HT1080 (cell line): ENCODE measurements at regions not wholly inside any gene's neighbourhood (a gene's known extent, or its start where the extent isn't known, plus 50 kb on each side); places are given as distances from the start of the nearest gene placed in this dataset.

ENCODE experiments used
- DNase-seq: peaks from one replicate; pipeline ENCODE4 v3.0.0-alpha.2; 2015; ENCODE audit warnings: low read depth

DNA sequence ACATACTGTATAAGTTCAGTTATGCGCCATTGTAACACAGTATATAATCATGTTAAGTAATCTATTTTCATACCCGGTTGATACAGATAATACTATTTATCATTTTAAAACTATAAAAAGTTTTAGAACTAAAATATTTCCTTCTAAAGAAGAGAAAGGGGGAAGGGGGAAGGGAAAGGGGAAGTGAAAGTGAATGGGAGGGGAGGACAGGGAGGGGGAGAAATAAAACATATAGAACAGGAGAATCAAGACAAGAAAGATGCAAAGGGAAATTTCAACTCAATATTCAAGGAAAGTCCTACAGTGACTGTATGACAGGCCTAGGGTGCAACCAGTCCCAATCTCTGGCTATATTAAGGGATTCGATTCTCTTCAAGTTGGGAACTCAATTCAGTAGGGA is 1278.8 kb downstream of the MAT2B start:
- DNase-seq = no peak

DNA sequence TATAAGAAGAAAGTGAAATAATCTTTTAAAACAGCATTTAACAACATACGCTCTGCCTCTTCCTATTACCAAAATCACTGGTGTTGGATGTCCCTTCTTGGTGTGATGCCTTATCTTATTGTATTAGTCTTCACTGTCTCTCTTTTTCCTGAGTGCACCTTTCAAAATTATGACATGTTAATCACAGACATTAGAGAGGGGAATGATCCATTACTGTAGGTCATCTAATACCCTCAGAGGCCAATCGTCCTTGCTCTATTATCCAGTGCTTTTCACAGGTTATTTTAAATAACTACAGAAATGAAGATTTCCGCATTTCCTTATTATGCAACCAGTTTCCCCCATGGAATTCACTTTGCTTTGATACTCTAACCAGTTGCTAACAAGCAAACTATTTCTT is 1292.7 kb downstream of the MAT2B start:
- DNase-seq = no peak

DNA sequence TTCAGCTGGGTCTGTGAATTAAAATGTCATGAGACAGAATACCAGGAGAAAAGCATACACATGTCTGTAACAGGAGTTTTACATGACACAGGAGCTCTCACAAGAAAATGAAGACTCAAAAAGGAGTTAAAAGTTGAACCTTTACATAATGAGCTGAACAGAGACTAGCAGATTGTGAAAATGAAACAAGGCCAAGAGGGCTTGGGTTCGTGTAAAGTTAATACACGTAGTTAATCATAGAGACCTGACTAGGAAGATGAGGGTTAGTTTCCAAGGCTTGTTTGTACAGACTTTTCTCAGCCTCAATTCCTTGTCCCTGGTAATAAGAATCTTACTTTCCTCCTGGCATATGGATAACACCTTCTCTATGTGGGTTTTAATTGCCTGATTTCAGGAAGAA is 1294.0 kb downstream of the MAT2B start:
- DNase-seq = no peak

DNA sequence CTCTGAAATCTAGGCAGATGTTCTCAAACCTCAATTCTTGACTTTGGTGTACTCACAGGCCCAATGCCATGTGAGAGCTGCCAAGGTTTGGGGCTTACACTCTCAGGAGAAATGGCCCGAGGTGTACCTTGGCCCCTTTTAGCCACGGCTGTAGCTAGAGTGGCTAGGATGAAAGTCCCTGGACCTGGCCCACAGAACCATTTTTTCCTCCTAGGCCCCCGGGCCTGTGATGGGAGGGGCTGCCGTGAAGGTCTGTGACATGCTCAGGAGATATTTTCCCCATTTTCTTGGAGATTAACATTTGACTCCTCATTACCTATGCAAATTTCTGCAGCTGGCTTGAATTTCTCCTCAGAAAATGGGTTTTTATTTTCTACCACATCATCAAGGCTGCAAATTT is 1296.5 kb downstream of the MAT2B start:
- DNase-seq = no peak

DNA sequence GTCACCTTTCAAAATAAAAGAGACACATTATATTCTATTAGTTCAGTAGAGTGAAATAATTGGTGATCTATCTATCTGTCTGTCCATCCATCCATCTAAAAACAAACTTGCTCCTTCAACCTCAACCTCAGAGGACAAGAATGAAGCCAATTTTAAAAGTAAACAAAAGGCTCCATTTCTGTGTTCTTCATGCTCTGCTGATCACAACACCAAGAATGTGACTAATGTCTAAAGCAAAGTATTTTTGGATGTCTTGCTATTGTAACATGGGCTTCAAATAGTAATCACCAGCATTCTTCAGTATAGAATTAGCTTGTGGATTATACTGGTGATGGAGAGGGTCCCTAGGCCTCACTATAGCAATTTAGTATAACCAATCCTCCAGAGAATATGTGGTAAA is 1304.4 kb downstream of the MAT2B start:
- DNase-seq = no peak

DNA sequence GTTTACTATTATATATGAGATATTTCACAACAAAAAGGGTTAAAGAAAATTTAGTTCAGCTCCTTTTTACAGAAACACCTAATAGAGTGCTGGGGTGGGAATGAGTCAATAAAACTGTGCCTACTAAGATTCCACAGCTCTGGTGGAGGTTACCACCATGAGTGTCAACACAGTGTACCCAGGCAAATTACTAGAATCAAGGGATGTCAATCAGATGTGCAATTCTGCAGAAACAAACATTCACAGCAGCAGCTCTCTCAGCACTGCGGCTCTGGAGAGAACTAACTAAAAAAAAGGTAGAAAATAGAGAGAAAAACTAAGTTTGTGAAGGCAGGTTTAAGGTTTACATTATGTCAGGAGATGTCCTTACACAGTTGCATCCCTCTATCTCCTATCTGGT is 1313.0 kb downstream of the MAT2B start:
- no peak for DNase-seq

DNA sequence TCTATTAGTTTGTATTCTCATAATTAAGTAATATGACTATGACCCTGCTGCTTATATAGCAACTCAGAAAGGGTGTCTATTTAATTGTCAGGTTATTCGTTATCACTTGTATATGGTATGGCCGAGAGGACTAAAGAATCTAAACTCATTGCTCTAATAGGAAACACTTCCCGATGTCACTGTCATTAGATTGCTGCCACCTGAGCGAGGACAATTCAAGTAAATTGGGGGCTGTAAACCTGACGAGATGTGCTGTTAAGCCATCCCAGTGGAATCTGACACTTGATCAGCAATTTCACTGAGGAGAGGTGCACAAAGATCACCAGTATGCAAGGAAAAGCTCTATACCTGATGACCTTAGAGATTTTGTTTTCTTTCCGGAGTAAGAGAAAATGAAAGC is 1319.3 kb downstream of the MAT2B start:
- DNase-seq = no peak

DNA sequence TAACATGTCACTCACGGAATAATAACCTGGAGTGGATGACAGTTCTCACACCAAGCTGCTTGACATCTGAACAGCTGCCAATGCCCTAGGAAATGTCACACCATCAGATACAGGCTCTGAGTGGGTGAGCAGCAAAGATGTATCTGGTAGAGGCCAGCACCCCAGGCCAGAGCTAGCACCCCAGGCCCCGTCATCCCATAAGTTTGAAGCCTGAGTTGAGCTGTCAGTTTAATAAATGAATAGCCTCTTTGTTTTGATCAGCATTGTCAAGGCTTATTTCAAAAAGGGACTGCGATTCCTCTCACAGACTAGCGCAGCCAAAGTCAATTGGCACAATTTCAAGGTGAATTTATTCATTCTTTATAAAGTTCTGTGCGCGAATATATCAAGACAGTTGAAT is 1327.1 kb downstream of the MAT2B start:
- no peak for DNase-seq

DNA sequence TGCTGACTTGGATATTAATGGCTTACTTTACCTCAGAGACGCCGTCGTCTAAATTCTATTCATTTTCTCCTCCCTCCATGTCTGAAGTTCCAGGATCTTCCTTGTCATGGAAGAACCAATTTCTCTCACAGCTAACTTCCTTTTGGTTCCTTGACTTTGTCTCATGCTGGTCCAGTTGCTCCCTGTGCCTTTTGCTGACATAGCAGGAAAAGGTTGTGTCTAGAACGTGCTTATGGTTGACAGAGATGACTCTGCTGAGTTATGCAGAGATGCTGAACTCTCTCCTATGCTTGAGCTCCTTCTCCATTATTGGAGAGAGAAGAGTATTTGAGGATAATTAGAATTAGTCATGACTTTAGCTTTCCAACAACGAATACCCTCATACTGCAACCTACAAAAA is 1338.9 kb downstream of the MAT2B start:
- no peak for DNase-seq

DNA sequence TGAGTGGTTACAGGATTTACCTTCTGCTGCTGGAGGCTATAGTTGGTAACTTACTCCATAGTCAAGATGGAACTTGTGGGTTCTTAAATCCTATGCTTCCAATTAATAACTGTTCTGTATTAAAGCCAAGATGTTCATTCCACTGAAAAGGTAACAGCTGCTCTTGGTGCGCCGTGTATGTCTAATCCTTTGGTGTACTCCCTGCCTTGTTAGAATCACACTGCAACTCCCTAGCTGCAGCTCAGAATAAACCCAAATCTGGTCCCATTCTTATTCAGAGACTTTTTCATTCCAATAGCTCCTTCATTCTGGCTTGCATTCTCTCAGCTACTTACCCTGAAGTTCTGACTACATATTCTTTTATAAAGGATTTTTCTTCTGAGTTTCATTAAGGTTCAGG is 1355.5 kb downstream of the MAT2B start:
- no peak for DNase-seq

DNA sequence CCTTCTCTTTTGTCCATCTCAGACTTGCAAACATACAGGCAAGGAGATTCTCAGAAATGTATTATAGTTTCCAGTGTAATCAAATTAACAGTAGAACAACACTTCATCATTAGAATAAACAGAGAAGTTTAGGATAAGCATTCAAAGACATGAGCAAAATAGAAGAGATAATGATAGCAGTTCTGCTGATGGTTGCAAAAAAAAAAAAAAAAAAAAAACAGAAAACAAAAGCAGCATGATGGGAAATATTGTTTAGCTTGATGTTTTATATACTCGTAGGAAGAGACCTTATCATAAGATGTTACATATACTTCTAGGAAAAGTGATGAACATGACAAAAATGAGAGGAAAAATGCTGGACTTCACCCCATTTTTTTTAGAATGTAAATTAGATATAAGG is 1356.2 kb downstream of the MAT2B start:
- DNase-seq = no peak

DNA sequence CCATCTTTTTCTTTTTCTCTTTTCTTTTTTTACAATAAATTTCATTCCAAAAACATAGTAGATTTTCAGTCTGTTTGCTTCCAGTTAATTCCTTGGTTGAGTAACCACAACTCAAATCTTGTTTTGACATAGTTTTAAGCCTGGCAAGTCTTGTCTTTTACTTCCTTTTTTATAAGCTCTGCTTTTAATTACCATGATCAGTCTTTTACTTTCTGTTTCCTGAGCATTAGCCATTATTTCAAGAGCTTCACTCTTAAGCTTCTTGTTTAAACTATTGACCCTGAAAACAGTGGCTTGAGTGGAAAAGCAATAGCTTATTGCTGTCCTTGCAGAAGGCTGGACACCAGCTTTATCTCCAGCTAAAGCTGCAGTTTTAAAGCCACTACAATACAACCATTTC is 1363.3 kb downstream of the MAT2B start:
- DNase-seq = no peak

DNA sequence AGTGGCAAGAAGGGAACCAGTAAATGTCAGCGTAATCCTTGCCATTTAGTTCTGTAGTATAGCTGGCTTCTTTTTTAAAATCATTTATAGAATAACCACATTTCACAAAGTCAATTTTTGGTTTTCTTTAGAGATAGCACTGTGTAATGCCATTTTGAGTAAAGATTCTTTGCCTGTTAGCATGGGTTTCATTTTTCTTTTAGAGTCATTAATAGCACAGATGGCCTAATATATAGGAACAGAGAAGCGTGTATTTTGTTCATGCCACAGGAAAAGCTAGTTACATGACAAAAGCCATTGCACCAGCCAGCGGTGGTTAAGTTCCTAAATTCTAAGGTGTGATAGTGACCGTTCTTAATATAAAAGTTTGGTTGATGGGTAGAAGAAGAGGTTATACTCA is 1363.9 kb downstream of the MAT2B start:
- DNase-seq = no peak

DNA sequence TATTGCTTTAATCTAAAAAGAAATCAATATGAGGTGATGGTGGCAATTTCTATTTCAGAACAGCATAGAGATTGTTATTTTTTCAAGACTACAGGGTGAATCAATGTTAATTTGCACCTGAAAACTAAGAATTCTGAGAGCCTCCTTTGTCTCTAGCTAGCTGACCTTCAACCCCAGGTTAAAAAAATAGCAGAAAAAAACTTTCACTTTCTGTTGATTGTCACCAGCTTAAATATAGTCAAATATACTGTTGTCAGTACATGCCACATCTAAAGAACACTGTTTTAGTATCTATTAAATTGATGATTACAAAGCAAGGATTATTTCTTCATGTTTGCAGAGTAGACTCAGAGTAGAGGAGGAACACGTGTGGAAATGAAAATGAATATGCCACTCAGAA is 1371.4 kb downstream of the MAT2B start:
- no peak for DNase-seq

DNA sequence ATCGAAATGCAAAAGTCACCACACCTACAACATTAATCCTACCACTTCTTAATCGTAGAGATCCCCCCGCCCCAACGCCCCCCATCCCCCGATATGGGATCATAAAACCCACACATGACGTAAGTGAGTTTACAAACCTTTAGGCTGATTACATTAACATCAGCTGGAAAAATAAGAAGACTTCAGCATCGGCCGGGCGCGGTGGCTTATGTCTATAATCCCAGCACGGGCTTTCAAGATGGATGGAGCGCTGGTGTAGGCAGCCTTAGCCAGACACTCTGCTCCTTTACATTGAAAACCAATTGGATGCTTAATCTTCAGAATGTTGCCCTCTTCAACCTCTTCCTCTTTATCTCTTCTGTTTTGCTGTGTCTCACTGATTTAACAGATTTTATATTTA is 1376.0 kb downstream of the MAT2B start:
- DNase-seq = no peak

DNA sequence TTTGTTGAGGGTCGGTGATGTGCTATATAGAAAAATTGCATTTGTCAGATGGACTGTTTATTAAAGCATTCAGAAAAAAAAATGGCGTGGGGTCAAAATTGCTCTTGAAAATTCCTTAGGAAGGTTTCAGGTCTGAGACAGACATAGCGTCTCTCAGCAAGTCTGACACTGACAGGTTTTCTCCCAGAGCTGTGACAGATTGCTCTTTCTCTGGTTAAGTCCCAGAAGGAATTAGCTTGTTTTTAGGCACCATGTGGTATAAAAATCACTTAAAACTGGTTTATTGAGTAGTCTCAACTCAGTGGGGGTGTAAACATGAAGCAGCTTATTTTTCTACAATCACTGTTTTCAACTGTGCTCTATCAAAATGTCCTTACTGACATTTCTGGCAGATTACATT is 1379.8 kb downstream of the MAT2B start:
- no peak for DNase-seq

DNA sequence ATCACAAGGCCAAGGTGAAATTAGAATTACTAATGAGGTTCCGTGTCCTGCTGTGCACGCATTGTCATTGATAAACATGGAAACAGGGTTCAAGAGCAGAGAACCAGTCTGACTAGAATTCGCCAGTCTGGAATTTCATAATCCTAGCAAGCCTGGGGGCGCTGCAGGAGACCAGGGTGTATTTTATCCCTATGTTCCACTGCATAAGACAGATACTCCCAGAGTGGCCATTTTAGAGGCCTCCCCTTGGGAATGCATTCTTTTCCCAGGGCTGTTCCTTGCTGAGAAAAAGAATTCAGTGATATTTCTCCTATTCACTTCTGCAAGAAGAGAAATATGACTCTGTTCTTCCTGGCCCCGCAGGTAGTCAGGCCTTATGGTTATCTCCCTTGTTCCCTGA is 1387.7 kb downstream of the MAT2B start:
- DNase-seq = no peak

DNA sequence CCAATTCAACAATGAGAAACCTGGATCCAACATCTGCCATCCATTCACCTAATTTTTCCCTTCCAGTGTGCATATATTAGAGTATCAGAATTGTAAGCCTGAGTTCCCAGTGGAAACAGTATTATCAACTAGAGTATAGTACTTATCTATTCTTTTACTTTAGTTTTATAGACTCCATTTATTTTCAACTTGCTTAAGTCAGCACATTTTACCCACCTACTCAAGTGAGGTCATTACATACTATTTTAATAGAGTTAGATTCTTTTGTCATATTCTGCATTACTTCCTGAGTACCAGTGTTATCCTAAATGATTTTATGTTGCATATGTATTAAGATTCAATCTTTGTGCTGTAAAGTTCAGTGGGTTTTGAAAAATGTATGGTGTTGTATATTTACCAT is 1393.3 kb downstream of the MAT2B start:
- DNase-seq = no peak

DNA sequence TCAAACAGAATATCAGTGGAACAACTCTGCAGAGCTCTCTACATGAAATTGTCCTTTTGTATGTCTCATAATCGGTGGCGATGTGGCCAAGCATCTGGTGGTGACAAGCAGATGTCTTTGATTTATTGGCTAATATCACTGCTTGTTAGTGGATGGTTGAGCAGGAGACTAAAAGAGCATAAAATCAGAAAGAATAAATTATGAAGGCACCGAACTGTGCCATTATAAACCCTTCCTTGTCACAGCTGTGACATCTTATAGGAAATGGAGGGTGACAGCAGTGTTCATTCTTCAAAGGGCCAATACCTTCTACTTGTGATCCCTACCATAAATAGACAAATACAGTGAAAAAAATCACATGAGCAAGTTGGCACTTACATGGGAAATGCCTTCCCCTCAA is 1404.3 kb downstream of the MAT2B start:
- no peak for DNase-seq

DNA sequence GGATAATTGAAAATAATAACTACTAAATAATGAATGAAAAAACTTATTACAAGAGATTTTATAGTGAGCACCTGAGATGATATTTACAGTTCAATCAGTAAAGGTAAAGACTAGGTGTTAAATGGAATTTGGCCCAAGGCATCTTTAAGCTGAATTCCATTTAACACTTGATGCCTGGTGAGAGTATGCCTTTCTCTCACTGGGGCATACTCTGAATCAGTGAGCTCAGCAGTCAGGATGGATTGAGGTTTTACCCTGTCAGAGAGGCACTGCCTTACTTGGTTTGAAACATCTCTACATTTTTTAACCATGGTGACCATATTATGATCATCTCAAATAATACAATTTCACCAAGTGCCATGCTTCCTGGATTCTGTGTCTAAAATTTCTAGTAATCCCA is 1416.3 kb downstream of the MAT2B start:
- no peak for DNase-seq

DNA sequence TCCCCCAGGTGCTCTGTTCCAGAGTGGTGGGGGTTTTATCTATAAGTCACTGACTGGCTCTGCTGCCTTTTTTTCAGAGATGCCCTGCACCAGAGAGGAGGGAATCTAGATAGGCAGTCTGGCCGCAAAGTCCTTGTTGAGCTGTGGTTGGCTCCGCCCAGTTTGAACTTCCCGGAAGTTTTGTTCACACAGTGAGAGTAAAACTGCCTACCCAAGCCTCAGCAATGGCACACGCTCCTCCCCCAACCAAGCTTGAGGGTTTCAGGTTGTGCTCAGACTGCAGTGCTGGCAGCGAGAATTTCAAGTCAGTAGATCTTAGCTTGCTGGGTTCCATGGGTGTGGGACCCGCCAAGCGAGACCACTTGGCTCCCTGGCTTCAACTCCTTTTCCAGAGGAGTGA is 1428.6 kb downstream of the MAT2B start:
- peak; percentile 3 for DNase-seq

DNA sequence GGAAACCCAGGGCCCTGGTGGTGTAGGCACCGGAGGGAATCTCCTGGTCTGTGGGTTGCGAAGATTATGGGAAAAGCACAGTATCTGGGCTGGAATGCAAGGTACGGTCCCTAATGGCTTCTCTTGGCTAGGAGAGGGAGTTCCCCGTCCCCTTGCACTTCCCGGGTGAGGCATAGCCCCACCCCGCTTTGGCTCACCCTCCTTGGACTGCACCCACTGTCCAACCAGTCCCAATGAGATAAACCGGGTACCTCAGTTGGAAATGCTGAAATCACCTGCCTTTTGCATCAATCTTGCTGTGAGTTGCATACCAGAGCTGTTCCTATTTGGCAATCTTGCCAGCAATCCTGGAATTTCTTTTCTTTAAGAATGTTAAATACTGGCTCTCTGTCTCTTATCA is 1429.1 kb downstream of the MAT2B start:
- DNase-seq = no peak

DNA sequence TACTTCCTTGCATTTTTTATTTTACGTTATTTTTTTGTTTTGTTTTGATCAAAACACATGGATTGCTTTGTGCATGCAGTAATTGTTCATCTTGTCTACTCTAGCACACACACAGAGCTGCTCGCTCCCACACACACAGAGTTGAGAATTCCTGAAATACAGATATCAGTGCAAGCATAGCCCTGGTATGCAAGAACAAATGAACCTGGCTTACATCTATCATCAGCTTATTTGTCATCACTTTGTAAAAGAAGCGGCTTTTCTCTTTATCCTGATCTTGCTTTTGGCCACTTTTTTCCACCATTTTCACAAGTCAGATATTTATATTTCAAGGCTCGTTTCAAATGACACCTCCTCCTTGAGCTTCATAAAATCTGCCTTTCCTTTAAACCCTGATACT is 1435.7 kb downstream of the MAT2B start:
- DNase-seq = no peak

DNA sequence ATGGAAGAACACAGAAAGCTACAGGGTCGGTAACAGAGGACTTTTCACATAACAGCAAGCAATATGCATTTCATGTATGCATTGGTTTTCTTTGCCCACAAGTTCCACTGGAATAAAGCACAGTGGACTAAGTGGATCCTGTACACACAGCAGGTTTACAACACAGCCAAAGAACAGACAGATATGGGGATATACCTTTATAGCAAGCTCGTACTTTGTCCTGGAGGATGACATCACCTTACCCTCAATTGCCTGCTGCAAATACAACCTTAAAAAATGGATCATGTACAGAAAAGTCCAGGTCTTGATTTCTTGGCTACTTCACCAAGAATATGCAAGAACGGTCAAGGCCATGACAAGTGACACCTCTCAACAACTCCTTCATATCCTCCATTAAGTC is 1445.5 kb downstream of the MAT2B start:
- no peak for DNase-seq

DNA sequence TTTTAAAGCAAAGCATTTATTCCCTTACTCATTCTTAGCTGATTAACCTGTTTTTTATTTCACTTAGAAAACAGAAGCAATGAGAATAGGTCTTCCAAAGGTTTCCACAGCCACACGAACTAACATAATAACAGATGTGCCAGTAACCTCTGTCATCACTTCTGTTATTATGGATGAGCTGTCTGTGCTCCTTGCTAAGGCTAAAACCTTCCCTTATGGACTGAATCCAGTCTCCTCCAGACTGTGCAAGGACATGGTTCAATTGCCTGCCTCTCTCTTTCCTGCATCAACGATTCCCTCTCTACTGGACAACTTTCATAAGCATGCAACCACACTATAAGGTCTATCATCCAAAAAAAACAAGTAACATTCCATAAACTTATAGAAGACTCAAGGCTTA is 1446.2 kb downstream of the MAT2B start:
- no peak for DNase-seq
